ENCODE measurements at regions not wholly inside any gene's neighbourhood (a gene's known extent, or its start where the extent isn't known, plus 50 kb on each side); places are given as distances from the start of the nearest gene placed in this dataset.

- TF ChIP-seq, protein P1, sequence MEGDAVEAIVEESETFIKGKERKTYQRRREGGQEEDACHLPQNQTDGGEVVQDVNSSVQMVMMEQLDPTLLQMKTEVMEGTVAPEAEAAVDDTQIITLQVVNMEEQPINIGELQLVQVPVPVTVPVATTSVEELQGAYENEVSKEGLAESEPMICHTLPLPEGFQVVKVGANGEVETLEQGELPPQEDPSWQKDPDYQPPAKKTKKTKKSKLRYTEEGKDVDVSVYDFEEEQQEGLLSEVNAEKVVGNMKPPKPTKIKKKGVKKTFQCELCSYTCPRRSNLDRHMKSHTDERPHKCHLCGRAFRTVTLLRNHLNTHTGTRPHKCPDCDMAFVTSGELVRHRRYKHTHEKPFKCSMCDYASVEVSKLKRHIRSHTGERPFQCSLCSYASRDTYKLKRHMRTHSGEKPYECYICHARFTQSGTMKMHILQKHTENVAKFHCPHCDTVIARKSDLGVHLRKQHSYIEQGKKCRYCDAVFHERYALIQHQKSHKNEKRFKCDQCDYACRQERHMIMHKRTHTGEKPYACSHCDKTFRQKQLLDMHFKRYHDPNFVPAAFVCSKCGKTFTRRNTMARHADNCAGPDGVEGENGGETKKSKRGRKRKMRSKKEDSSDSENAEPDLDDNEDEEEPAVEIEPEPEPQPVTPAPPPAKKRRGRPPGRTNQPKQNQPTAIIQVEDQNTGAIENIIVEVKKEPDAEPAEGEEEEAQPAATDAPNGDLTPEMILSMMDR (IDR thresholded peaks at IDR 0.05; ENCODE audit: insufficient read depth, low read length, poor library complexity, severe bottlenecking): no peak
- TF ChIP-seq EZH2phosphoT487 (conservative IDR thresholded peaks at IDR 0.05; ENCODE audit: low read length): no peak
Measured at GRCh38 chr20:43284486-43284885, 94.8 kb upstream of the PTPRT start.
